Right renal cortex interstitium (tissue), 3 donors: ENCODE measurements at regions not wholly inside any gene's neighbourhood (a gene's known extent, or its start where the extent isn't known, plus 50 kb on each side); places are given as distances from the start of the nearest gene placed in this dataset.
"Not testable (repeated sequence)": the region's sequence is repeated elsewhere in the genome, so short reads cannot be mapped to it uniquely, and the experiment has no call there.

Source experiments
- DNase-seq, 3 donors: peaks; one replicate each; pipeline ENCODE4 v3.0.0-alpha.2; 2013; ENCODE audit warnings: low read depth in 3 of 3, low spot score in 2 of 3

DNA sequence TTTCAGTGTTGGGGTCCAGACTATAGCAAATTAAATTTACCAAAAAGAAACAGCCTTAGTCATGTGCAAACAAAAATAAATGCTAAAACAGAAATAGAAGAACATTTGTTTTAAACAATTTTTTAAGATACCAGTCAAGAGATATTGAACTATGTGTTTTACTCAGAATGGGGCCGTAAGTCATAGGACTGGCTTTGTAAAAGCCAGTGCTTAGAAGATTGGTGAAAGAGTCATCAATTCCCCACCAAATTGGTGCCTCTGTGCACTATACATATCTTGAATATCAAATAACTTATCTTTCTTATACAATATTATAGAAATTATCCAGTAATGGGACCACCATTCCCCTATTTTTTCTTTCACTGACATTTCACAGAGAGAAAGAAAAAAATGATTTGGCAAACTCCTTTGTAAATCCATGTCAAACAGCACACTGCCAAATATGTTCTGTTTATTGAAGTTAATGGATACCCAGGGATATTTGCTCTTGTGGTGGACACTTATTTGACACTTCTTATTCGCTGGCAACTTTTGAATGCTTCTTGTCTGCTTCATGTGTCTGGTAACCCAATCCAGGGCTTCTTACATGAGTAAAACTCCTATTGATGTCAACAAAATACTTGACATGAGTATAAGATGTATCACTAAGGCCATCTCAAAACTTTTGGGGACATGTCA is 145.7 kb upstream of the PKN2 start:
- no peak for DNase-seq

DNA sequence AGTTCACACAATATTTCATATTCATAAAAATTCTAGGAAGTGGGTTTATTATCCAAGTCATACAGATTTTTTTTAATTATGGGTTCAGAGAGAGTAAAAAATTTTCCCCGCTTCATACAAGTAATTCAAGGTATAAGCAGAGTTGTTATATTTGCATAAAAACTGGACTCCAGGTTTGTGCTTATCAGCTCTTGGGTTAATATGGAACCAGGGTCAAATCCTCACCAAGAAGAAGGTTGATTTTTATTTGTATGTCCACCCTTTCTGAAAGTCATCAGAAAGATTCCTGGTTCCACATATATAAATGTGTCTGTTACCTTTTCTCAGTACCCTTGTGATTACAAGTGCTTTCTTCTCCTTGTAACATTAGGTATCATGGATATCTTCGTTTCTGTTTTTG is 143.8 kb upstream of the PKN2 start:
- no peak for DNase-seq

DNA sequence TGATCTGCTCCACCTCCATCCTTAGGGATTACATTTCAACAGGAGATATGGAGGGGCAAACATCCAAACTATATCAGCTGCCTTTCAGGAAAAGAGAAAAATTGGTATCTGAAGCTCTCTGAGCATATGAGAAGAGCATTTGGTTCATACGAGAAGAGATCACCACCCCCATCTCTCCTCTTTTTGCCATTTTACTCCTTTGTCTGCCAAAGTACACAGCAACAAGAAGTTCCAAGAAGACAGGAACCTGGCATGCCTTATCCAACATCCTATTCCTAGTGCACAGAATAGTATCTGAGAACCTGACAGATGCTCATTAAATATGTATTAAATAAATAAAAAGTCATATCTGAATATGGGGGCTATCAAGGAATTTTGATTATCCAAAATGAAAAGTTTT is 142.5 kb upstream of the PKN2 start:
- DNase-seq = no peak

DNA sequence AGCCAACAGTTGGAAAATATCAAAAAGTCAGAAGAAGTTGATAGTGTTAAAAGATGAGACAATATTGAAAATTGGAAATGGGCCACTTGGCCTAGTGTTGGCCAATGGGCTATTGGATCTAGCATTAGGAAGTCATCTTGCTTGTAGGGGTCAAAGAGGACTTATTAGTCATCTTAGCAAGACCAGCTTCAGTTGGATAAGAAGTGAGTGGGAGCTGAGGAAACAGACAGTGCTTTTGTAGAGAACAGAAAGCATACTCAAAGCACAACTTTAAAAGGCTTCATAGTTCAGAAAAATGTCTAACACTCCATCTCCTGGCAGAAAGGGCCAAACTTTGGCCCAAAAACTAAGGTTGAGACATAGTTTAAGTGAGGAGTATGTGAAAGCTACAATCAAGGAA is 139.9 kb upstream of the PKN2 start:
- DNase-seq = no peak

DNA sequence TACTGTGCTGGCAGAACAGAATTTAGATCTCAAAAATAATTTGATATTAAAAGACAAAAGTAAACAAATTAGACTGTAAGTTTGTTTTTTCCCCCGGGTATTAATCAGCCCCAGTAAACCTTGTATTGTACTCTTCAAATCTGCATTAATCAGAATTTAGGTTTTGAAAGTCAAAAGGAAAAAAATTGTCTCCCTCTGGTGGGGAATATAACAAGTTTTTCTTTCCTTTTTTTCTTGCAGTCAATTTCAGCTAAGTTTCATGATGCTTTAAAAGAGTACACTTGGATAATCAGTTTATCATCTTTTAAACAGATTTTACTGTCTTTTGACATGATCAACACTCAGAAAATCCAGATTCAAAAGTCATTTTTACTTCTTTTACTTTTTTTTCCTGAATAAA is 134.5 kb upstream of the PKN2 start:
- DNase-seq = no peak

DNA sequence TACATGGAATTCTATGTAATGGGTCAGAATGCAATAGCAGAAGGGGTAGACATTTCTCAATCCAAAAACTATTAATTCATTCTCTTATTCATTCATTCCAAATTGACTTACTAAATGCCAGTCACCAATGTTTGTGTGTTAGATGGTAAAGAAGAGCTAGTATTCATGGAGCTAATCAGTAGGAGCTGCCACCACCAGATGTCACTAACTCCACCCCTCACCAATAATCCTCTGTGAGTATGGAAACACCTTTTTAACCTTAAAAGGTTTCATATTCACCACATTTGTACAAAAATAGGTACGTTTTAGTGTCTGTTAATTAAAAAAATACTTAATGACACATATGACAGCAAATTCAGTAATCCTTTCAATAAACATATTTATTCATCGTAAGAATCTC is 131.8 kb upstream of the PKN2 start:
- no peak for DNase-seq

DNA sequence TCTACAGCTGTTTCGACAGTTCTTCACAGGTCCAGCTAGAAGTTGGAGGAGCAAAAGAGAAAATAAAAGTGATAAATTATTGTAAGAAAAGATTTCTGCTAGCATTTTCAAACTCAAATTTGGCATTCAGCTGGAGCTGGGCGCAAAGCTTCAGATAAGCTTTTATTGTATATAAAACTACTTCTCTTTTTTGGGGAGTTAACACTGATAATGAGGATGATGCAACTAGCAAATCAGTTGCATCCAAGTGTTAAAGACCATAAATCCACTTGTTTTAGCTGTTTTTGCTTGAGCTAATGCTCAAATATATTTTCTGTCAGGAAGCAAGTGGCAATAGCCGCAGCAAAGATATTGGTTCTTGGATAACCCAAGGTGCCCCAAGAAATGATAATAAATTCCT is 127.1 kb upstream of the PKN2 start:
- no peak for DNase-seq

DNA sequence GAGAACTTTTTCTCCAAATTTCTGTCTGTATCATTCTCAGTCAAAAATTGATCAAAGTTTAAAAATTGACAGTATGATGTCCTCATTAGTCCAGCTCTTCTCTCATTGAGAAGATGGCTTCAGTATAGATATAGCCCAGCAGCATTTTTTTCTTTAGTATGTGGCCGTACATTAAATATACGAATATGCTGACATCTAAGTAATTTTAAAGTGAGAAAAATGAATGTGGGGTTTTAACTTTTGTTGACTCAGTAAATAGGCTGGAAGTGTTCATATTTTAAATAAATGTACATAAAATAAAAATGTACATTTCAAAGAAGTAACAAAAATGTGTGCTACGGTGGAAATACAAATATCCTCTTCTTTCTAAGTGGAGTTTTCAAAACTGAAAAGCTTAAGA is 123.5 kb upstream of the PKN2 start:
- DNase-seq = no peak

DNA sequence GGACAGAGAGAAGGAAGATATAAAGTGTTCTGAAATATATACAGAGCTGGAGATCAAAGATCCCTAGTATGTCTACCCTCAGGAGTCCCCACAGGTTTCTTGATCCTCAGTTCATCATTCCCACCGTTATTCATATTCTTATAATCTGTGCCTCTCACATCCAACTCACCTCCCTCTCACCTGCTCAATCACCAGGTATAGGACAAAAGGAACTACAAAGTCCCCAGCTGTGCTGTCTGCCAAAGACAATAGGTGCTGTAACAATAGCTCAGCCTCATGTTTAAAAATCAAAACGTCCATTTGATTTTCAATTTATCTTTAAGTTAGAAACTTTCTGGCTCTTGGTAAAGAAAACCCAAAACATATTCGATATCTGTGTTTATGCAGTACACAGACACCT is 121.1 kb upstream of the PKN2 start:
- DNase-seq = no peak

DNA sequence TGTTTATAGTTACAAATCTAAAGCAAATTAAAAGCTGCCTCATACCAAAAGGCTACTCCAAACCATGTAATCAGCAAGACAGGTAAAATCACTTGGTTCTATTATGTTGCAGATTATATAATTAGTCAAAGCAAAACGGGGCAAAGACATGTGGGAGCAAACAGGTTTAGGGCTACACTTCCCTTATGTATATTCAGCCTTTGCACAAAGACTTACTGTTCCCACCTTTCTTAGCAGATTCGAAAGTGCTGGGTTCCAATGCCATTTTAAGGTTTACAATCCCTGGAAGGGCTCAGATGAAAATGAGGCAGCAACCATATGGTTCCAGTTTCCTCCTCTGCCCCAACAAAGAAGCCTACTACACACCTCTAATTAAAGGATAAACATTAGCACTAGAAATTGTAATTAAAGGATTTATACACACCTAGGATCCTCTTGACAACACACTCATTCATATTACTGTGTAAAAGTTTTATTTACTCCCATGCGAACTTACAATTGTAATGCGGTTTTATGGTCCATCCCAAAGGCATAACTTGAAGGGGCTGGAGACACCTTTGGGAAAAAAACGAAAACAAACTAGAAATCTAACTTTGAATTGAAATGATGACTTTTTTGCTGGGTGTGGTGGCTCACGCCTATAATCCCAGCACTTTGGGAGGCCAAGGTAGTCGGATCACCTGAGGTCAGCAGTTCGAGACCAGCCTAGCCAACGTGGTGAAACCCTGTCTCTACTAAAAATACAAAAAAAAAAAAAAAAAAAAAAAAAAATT is 117.3 kb upstream of the PKN2 start:
- no peak for DNase-seq

DNA sequence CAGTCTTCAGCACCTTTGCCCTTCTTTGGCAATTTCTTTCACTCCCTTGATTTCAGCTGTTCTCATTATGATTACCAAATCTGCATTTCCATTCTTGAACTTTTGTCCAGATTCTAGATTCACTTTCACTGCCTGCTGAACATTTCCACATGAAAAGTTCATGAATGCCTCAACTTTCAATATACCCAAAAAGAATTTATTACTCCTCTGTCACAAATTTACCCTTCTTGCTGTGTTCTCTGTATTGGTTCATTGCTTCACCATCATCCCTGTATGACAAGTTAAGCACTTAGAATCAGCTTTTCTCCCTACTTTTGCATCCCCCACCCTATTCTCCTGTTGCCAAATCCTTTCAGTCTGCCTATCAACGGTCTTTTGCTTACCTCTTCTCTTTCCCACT is 112.6 kb upstream of the PKN2 start:
- no peak for DNase-seq

DNA sequence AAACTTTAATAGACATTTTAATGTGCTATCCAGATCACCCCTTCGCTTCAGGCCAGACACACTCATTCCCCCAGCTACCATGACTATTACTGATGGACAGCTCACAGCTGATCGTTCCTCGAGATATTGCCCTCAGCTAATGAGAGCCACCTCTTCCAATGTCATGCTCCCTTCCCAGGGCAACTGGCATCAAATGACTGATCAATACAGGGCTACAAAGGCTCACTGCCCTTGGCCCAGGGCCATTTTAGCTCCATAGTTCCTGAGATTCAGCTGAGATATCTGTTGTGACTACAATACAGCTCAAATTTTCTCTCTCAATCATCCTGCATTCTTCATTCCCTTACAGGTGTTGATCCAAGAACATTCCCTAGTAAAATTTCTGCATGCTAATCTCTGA is 104.5 kb upstream of the PKN2 start:
- no peak for DNase-seq

DNA sequence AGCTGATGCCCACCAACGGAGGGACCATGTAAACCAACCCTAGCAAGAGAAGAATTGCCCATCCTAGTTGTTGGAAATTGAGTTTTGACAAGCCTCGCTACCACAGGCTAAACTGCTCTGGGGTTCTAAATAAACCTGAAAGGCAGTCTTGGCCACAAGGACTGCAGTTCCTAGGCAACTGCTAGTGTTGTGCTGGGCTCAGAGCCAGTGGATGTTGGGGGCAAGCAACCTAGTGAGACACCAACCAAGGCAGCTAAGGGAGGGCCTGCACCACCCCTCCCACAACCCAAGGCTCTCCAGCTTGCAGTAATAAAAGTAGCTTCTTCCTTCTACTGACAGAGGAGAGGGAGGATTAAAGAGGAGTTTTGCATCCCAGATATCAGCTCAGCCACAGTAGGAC is 102.4 kb upstream of the PKN2 start:
- no peak for DNase-seq

DNA sequence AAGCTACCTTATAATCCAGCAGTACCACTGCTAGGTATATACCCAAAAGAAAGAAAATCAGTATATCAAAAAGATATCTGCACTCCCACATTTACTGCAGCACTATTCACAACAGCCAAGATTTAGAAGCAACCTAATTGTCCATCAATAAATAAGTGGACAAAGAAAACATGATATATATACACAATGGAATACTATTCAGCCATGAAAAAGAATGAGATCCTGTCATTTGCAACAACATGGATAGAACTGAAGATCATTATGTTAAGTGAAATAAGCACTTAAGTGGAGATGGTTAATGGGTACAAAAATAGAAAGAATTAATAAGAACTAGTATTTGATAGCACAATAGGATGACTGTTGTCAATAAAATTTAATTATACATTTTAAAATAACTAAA is 90.7 kb upstream of the PKN2 start:
- no peak for DNase-seq

DNA sequence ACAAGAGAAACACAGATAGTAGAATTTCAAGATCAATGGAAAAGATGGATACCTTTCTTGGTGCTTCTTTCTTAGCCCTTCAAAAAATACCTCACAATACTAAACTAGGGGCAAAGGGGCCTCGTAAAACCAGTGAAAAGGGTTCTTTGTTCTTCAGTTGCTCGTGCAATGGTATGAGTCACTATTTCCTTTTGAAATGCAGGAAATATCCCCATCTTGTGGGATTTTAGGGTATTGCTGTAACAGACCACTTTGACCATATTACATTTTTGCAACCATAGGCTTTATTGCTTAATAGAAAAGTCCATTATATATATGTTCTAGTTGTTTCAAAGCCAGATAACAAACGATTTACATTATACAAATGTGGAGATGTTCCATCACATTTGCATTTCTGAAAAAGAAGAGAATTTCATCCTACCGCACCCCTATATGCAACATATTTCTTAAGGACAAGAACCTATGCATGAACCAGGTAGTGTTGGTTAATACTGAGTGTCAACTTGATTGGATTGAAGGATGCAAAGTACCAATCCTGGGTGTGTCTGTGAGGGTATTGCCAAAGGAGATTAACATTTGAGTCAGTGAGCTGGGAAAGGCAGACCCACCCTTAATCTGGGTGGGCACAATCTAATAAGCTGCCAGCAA is 88.6 kb upstream of the PKN2 start:
- DNase-seq = no peak

DNA sequence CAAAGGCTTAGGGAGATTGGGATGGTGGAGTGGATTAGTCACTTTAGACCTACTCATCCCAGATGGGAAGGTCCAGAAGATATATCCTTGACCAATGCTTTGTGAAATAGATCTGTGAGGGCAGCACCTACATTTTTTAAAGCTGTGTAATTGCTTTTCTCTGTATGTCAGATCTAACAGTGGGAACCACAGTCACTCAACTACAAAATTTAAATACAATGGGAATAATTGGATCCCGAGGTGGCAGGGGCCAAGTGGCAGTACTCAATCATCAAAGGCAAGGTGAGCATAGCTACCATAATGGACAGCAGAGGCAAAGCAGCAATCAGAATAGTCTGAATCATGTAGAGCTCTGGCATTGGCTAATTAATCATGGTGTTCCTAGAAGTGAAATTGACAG is 86.1 kb upstream of the PKN2 start:
- not testable (repeated sequence) for DNase-seq

DNA sequence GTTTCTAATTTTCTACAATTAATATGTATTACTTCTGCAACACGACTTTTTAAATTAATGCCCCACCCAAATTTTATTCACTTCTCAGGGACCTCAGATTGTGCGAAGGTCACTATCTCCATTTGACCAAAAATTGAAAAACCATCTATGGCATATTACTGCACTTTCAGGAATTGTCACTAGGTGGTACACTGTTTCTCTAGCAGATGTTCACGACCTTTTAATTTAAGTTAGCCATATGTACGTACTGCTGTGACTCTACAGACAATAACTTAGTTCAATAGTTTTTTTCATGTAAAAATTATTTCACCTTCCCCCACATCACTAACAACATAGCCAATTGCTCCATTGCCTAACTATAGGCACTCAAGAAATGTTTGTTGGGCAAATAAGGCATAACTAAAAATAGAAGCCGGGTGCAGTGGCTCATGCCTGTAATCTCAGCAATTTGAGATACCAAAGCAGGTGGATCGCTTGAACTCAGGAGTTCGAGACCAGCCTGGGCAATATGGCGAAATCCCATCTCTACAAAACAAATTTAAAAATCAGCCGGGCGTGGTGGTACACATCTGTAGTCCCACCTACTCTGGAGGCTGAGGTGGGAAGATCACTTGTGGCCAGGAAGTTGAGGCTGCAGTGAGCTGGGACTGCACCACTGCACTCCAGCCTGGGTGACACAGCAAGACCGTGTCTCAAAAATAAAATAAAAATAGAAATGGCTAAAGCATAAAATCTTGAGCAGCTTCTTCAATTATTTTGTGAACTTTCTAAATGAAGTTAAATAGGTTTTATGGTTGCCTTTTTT is 75.7 kb upstream of the PKN2 start:
- DNase-seq = no peak

DNA sequence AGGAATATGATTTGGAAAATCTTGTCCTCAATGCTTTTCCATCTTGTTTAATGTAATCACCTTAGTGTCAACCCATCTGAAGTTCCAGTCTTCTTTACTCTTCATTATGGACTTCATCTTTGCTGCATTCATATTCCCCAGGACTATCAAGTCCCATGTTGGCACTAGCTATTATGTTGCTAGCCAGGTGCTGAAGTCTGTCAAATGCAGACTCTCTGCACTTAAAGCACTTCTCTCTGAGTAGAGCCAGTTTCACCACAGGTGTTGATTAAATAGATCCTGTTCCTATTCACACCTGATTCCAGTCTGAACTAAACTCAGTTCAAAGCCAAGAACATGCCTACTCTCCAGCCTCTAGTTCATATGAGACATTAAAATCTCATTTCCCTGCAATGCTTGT is 75.0 kb upstream of the PKN2 start:
- no peak for DNase-seq

DNA sequence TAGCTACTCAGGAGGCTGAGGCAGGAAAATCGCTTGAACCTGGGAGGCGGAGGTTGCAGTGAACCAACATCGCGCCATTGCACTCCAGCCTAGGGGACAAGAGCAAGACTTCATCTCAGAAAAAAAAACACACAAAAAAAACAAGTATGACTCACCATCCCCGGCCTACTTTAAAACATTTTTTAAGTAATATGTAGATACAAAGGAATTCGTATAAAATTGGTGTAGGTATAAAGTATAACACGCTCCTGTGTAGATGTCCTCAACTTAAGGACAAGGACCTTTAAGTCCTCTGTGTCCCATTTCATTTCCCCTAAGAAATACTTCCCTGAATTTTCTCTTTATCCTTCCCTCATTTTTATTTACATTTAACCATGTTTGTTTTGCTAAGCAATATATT is 73.4 kb upstream of the PKN2 start:
- DNase-seq = no peak

DNA sequence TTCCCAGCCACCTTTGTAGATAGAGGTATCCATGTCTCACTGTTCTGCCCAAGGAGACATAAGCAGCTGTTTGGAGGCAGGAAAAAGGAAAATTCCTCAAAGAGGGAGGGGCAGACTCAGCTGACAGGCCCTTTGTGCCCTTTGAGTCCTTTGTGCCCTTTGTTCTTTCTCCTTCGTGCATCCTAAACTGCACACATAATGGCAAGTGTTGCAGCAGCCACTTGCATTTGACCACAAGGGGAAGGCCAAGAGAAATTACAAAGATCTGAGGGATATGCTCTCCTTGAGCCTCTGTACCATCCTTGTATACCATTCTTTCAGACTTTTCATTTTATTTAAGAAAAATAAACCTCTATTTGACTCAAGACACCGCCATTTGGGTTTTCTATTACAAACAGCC is 71.8 kb upstream of the PKN2 start:
- DNase-seq = no peak

DNA sequence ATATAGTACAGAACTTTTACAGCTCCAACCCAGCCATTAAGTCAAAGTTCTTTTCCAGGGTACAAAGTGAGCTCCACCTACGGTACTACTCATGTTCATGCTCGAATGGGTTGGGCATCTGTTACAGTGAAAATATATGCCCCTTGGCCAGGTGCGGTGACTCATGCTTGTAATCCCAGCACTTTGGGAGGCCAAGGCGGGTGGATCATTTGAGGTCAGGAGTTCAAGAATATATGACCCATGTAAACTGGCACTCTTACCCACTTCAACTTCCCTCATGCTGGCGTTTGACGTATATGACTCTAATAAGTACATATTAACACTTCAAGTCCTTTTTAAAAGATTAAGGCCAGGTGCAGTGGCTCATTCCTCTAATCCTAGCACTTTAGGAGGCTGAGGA is 71.3 kb upstream of the PKN2 start:
- DNase-seq = no peak
